ENCODE measurements at regions not wholly inside any gene's neighbourhood (a gene's known extent, or its start where the extent isn't known, plus 50 kb on each side); places are given as distances from the start of the nearest gene placed in this dataset.

DNA sequence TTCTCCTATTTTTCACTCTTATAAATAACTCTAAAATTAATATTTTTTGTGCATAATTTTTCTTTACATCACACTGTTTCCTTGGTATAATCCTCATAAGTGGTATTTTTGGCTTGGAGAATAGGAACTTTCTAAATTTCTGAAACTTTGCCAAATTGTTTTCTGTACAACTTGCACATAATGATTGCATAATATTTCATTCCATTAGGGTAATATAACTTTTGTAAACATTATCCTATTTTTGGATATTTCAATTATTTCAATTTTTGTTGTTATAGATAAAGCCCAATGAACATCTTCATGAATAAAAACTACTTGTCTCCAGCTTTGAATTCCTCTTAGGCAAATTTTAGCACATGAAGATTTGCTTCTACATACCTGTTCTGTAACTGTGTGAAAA, 135.9 kb downstream of the ELAPOR2 start:
- no peak overlapping the region for H3K4me3 ChIP-seq (ENCODE audit: low read depth, low read length)
- in situ Hi-C loops (cut with HindIII; ENCODE audit: low sequenced_read_pairs), result loop anchor here (25.0 kb wide), 1 partner anchor 1036 kb away; no protein-coding TSS in a partner anchor
- TF ChIP-seq, protein P1, sequence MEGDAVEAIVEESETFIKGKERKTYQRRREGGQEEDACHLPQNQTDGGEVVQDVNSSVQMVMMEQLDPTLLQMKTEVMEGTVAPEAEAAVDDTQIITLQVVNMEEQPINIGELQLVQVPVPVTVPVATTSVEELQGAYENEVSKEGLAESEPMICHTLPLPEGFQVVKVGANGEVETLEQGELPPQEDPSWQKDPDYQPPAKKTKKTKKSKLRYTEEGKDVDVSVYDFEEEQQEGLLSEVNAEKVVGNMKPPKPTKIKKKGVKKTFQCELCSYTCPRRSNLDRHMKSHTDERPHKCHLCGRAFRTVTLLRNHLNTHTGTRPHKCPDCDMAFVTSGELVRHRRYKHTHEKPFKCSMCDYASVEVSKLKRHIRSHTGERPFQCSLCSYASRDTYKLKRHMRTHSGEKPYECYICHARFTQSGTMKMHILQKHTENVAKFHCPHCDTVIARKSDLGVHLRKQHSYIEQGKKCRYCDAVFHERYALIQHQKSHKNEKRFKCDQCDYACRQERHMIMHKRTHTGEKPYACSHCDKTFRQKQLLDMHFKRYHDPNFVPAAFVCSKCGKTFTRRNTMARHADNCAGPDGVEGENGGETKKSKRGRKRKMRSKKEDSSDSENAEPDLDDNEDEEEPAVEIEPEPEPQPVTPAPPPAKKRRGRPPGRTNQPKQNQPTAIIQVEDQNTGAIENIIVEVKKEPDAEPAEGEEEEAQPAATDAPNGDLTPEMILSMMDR (IDR thresholded peaks at IDR 0.05; ENCODE audit: low read depth, low read length, missing control alignments), result no peak
- no peak for DNase-seq (ENCODE audit: low read depth)

DNA sequence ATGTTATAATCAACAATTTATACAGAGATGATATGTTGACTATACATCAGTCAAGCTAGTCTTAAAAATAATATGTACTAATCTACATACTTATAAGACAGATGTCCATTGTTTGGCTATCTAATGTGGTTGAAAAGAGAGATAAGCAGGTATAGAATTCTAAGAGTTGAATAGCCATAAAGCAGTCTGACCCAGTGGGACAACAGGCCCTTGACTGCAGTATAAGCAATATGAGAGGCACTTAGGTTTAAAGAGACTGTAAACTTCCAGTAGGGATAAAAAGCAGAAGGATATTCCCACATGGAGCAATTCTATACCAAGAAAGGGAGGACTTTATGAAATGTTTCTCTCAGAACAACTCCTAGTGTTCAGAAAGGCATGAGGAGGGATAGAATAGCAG, 139.3 kb downstream of the ELAPOR2 start:
- H3K4me3 ChIP-seq (ENCODE audit: low read depth, low read length), result no peak overlapping the region
- no peak for DNase-seq (ENCODE audit: low read depth)
- TF ChIP-seq, protein P1 (IDR thresholded peaks at IDR 0.05; ENCODE audit: low read depth, low read length, missing control alignments), result no peak
- in situ Hi-C loops (cut with HindIII; ENCODE audit: low sequenced_read_pairs), result loop anchor here (25.0 kb wide), 1 partner anchor 1033 kb away; no protein-coding TSS in a partner anchor

DNA sequence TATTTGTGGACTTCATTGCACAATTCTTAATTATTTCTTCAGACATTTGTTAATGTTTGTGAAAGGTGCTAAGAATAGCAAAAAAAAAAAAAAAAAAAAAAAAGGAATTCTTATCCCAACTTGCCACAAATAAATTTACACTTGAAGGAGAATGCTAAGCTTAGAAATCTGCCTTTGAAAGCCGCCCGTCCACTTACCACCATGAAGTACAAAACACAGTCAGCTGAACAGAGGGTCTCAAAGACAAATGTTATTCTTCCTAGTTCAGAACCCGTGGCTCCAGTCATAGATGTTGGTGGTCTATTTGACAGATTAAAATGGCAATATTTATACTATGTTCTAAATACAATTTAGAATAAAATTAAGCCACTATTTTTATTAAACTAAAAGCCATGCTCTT, 141.2 kb downstream of the ELAPOR2 start:
- no peak overlapping the region for H3K4me3 ChIP-seq (ENCODE audit: low read depth, low read length)
- TF ChIP-seq, protein P1 (IDR thresholded peaks at IDR 0.05; ENCODE audit: low read depth, low read length, missing control alignments), result no peak
- in situ Hi-C loops (cut with HindIII; ENCODE audit: low sequenced_read_pairs), result loop anchor here (25.0 kb wide), 1 partner anchor 1031 kb away; no protein-coding TSS in a partner anchor
- DNase-seq (ENCODE audit: low read depth), result no peak

DNA sequence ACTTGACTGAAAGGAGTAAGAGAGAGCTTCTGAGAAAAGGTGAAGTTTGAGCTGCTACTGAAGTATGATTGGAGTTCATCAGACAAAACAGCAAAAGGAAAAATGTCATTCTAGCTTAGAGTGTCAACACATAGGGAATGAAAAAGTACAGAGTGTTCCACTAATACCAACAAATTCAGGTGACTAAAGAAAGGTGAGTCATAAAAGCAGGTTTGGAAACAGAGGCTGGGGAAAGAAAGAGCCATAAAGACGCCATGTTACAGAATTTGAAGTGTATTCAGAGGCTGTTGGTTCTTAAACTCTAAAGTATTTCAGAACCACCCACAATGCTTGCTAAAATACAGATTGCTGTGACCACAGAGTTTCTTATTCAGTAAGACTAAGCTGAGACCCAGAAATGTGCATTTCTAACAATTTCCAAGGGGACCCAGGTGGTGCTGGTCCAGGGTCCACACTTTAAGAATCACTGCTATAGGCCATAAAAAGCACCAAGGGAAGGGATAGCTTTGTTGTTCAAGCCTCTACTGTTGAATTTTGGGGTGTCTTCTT, 143.1 kb downstream of the ELAPOR2 start:
- in situ Hi-C loops (cut with HindIII; ENCODE audit: low sequenced_read_pairs), result loop anchor here (25.0 kb wide), 1 partner anchor 1029 kb away; no protein-coding TSS in a partner anchor
- DNase-seq (ENCODE audit: low read depth), result no peak
- TF ChIP-seq, protein P1 (IDR thresholded peaks at IDR 0.05; ENCODE audit: low read depth, low read length, missing control alignments), result no peak
- H3K4me3 ChIP-seq (ENCODE audit: low read depth, low read length), result no peak overlapping the region

DNA sequence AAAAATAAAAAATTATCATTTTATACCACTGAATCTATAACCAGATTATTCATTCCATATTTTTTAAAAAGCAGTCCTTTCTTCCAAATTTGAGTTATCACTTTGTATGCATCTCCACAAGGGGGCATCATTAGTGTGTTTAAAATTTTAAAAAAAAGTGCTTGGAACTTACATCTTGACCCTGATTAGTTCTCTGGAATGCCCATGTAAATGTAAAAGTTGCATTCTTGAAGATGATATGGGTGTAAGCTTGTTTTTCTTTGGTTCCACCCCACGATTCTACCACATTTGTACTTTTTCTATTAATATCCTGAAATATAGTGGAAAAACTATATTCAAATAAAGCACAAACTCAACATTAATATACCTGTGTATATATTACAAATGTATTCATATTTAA, 144.9 kb downstream of the ELAPOR2 start:
- H3K4me3 ChIP-seq (ENCODE audit: low read depth, low read length), result no peak overlapping the region
- DNase-seq (ENCODE audit: low read depth), result no peak
- TF ChIP-seq, protein P1 (IDR thresholded peaks at IDR 0.05; ENCODE audit: low read depth, low read length, missing control alignments), result peak; percentile 42
- in situ Hi-C loops (cut with HindIII; ENCODE audit: low sequenced_read_pairs), result loop anchor here (25.0 kb wide), 1 partner anchor 1027 kb away; no protein-coding TSS in a partner anchor

Measured in astrocyte of the cerebellum (primary cell).